HEK293T (cell line): ENCODE measurements at regions not wholly inside any gene's neighbourhood (a gene's known extent, or its start where the extent isn't known, plus 50 kb on each side); places are given as distances from the start of the nearest gene placed in this dataset.
"Not testable (repeated sequence)": the region's sequence is repeated elsewhere in the genome, so short reads cannot be mapped to it uniquely, and the experiment has no call there.

ENCODE experiments used
- BHLHE40 ChIP-seq: fragments of 450-650 bp; IDR thresholded peaks from 2 replicates; pipeline ENCODE4 v1.6.1; 2016; ENCODE audit warnings: mild to moderate bottlenecking, moderate library complexity, borderline replicate concordance
- CTBP1 ChIP-seq: fragments of 450-650 bp; IDR thresholded peaks from 2 replicates; pipeline ENCODE4 v1.6.1; 2016; ENCODE audit warnings: borderline replicate concordance
- ELF4 ChIP-seq: fragments of 450-650 bp; IDR thresholded peaks from 2 replicates; pipeline ENCODE4 v1.6.1; 2017; ENCODE audit warnings: antibody characterized with exemption
- FOXA1 ChIP-seq: fragments of 450-650 bp; IDR thresholded peaks from 2 replicates; pipeline ENCODE4 v1.6.1; 2016; ENCODE audit warnings: mild to moderate bottlenecking
- FOXK2 ChIP-seq: fragments of 450-650 bp; IDR thresholded peaks from 2 replicates; pipeline ENCODE4 v1.6.1; 2016; ENCODE audit warnings: mild to moderate bottlenecking
- FOXM1 ChIP-seq: fragments of 450-650 bp; IDR thresholded peaks from 2 replicates; pipeline ENCODE4 v1.6.1; 2017; ENCODE audit warnings: mild to moderate bottlenecking, borderline replicate concordance
- HDGF ChIP-seq: fragments of 450-650 bp; IDR thresholded peaks from 2 replicates; pipeline ENCODE4 v1.6.1; 2017; ENCODE audit warnings: antibody characterized with exemption, borderline replicate concordance
- L3MBTL2 ChIP-seq: fragments of 450-650 bp; conservative IDR thresholded peaks from 2 replicates; pipeline ENCODE4 v1.6.1; 2016; ENCODE audit warnings: mild to moderate bottlenecking
- NFRKB ChIP-seq: fragments of 450-650 bp; IDR thresholded peaks from 2 replicates; pipeline ENCODE4 v1.6.1; 2016; ENCODE audit warnings: mild to moderate bottlenecking, moderate library complexity
- SP1 ChIP-seq: fragments of 450-650 bp; IDR thresholded peaks from 2 replicates; pipeline ENCODE4 v1.6.1; 2017
- SUZ12 ChIP-seq: fragments of 450-650 bp; IDR thresholded peaks from 2 replicates; pipeline ENCODE4 v1.6.1; 2016; ENCODE audit warnings: mild to moderate bottlenecking
- ZNF384 ChIP-seq: fragments of 450-650 bp; IDR thresholded peaks from 2 replicates; pipeline ENCODE4 v1.6.1; 2016
- TF ChIP-seq, protein P1 (sequence below): fragments of 450-650 bp; IDR thresholded peaks from 2 replicates; pipeline ENCODE4 v1.6.1; 2016

- not testable (repeated sequence) for TF ChIP-seq L3MBTL2, SP1, FOXA1, ELF4, BHLHE40, NFRKB, CTBP1, FOXM1, HDGF, SUZ12, ZNF384, FOXK2
- TF ChIP-seq, protein P1, sequence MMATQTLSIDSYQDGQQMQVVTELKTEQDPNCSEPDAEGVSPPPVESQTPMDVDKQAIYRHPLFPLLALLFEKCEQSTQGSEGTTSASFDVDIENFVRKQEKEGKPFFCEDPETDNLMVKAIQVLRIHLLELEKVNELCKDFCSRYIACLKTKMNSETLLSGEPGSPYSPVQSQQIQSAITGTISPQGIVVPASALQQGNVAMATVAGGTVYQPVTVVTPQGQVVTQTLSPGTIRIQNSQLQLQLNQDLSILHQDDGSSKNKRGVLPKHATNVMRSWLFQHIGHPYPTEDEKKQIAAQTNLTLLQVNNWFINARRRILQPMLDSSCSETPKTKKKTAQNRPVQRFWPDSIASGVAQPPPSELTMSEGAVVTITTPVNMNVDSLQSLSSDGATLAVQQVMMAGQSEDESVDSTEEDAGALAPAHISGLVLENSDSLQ = not testable (repeated sequence)
Measured at GRCh38 chr17:14518919-14519318, 218.0 kb downstream of the HS3ST3B1 start.
